ENCODE measurements at regions not wholly inside any gene's neighbourhood (a gene's known extent, or its start where the extent isn't known, plus 50 kb on each side); places are given as distances from the start of the nearest gene placed in this dataset.

DNA sequence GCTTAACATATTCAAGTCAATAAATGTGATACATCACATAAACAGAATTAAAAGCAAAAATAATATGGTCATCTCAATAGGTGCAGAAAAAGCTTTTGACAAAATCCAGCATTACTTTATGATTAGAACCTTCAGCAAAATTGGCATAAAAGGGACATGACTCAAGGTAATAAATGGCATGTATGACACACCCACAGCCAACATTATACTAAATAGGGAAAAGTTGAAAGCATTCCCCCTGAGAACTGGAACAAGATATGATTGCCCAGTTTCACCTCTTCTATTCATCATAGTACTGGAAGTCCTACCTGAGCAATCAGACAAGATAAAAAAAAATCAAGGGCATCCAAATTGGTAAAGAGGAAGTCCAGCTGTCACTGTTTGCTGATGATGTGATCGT is 594.7 kb downstream of the DIPK2A start:
- TF ChIP-seq, protein P1, sequence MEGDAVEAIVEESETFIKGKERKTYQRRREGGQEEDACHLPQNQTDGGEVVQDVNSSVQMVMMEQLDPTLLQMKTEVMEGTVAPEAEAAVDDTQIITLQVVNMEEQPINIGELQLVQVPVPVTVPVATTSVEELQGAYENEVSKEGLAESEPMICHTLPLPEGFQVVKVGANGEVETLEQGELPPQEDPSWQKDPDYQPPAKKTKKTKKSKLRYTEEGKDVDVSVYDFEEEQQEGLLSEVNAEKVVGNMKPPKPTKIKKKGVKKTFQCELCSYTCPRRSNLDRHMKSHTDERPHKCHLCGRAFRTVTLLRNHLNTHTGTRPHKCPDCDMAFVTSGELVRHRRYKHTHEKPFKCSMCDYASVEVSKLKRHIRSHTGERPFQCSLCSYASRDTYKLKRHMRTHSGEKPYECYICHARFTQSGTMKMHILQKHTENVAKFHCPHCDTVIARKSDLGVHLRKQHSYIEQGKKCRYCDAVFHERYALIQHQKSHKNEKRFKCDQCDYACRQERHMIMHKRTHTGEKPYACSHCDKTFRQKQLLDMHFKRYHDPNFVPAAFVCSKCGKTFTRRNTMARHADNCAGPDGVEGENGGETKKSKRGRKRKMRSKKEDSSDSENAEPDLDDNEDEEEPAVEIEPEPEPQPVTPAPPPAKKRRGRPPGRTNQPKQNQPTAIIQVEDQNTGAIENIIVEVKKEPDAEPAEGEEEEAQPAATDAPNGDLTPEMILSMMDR (conservative IDR thresholded peaks at IDR 0.05) = no peak
- no peak for TF ChIP-seq EZH2 (IDR thresholded peaks at IDR 0.05; ENCODE audit: low read depth)

Data from PC-9 (cell line).